H1 (cell line): ENCODE measurements at regions not wholly inside any gene's neighbourhood (a gene's known extent, or its start where the extent isn't known, plus 50 kb on each side); places are given as distances from the start of the nearest gene placed in this dataset.
A peak's percentile ranks its signal among the peaks of the same experiment; 100 is the strongest.

Source experiments
- CTCF ChIA-PET: fragments of 300-600 bp; sonication (Branson Sonifier 250); formaldehyde crosslinking; loops from one replicate; lab custom pipeline; 2021; ENCODE audit not compliant: partially characterized antibody; lab: Charles Lee
- POLR2A ChIA-PET: fragments of 300-600 bp; sonication (Branson Sonifier 250); formaldehyde crosslinking; loops from one replicate; lab custom pipeline; 2021; ENCODE audit warnings: inconsistent platforms; ENCODE audit not compliant: partially characterized antibody; lab: Charles Lee
- DNase-seq, 2 experiments: peaks; one replicate each; pipeline versions ENCODE4 v3.0.0 to v3.0.0-alpha.2; 2010 to 2022; ENCODE audit warnings: low spot score in 2 of 2, low read depth in 1 of 2, mixed read lengths in 1 of 2
- FAIRE-seq: peaks from 2 replicates; lab custom pipeline; 2011; peaks lifted over from hg19 to GRCh38; lab: Jason Lieb, UNC
- H2AFZ ChIP-seq: 2 replicates; pipeline ENCODE4 v1.8.1; 2012; ENCODE audit warnings: low read length, inconsistent platforms
- H2AK5ac ChIP-seq: 2 replicates; pipeline ENCODE4 v1.6.1; 2013; ENCODE audit warnings: low read depth, low read length
- H2BK120ac ChIP-seq: replicated peaks from 2 replicates; pipeline ENCODE3; 2013; ENCODE audit warnings: low read depth, low read length, inconsistent platforms
- H2BK12ac ChIP-seq: 2 replicates; pipeline ENCODE4 v1.6.1; 2013; ENCODE audit warnings: low read depth, low read length
- H2BK15ac ChIP-seq: 2 replicates; pipeline ENCODE4 v1.6.1; 2013; ENCODE audit warnings: low read length
- H2BK20ac ChIP-seq: 2 replicates; pipeline ENCODE4 v1.6.1; 2013; ENCODE audit warnings: low read length
- H2BK5ac ChIP-seq: 2 replicates; pipeline ENCODE4 v1.6.1; 2013; ENCODE audit warnings: low read depth, low read length
- H3K14ac ChIP-seq: 2 replicates; pipeline ENCODE4 v1.6.1; 2013; ENCODE audit warnings: inconsistent platforms; ENCODE audit not compliant: insufficient read length
- H3K18ac ChIP-seq: 2 replicates; pipeline ENCODE4 v1.6.1; 2013; ENCODE audit warnings: low read length; ENCODE audit errors: extremely low read depth
- H3K23ac ChIP-seq: 2 replicates; pipeline ENCODE4 v1.6.1; 2013; ENCODE audit warnings: inconsistent platforms; ENCODE audit not compliant: insufficient read length
- H3K23me2 ChIP-seq: 2 replicates; pipeline ENCODE4 v1.6.1; 2013; ENCODE audit warnings: low read depth, low read length
- H3K27ac ChIP-seq: 2 replicates; pipeline ENCODE4 v1.6.1; 2011; ENCODE audit warnings: low read depth, low read length, inconsistent platforms
- H3K27me3 ChIP-seq, 4 experiments: replicated peaks in 1 of 4; 1 replicate in 1 of 4; 2 replicates in 3 of 4; pipeline versions ENCODE4 v1.6.1 to v1.8.1; 2011 to 2013; ENCODE audit warnings: low read length in 3 of 4, mild to moderate bottlenecking in 3 of 4, inconsistent platforms in 2 of 4, mixed read lengths in 2 of 4, moderate library complexity in 1 of 4; ENCODE audit not compliant: control insufficient read depth in 3 of 4, insufficient read depth in 3 of 4; ENCODE audit errors: extremely low read depth in 1 of 4
- H3K36me3 ChIP-seq, 4 experiments: 2 replicates each; pipeline versions ENCODE4 v1.6.1 to v1.8.1; 2011 to 2013; ENCODE audit warnings: mild to moderate bottlenecking in 4 of 4, low read length in 3 of 4, moderate library complexity in 2 of 4, control low read depth in 1 of 4, inconsistent platforms in 1 of 4; ENCODE audit not compliant: insufficient read depth in 4 of 4, control insufficient read depth in 2 of 4
- H3K4ac ChIP-seq: replicated peaks from 2 replicates; pipeline ENCODE3; 2013; ENCODE audit warnings: low read length, low read depth, mixed read lengths, inconsistent platforms; ENCODE audit not compliant: insufficient read length
- H3K4me1 ChIP-seq, 4 experiments: replicated peaks in 1 of 4; 1 replicate in 1 of 4; 2 replicates in 3 of 4; pipeline versions ENCODE4 v1.6.1 to v1.8.1; 2011 to 2013; ENCODE audit warnings: low read length in 3 of 4, inconsistent platforms in 2 of 4, mixed read lengths in 1 of 4; ENCODE audit not compliant: insufficient read depth in 4 of 4, control insufficient read depth in 3 of 4
- H3K4me2 ChIP-seq, 2 experiments: 2 replicates each; pipeline versions ENCODE4 v1.6.1 to v1.8.1; 2011 to 2013; ENCODE audit warnings: low read depth in 2 of 2, low read length in 2 of 2, control low read depth in 1 of 2, inconsistent platforms in 1 of 2, mild to moderate bottlenecking in 1 of 2; ENCODE audit not compliant: insufficient read depth in 1 of 2
- H3K4me3 ChIP-seq, 4 experiments: fragments of 200-600, 300-600 bp in 1 of 4; sonication (generic), shearing (Covaris generic), sonication (Bioruptor Twin) in 1 of 4; 2 replicates each; pipeline versions ENCODE4 v1.5.1 to v1.8.1; 2011 to 2016; ENCODE audit warnings: low read length in 4 of 4, low read depth in 3 of 4, control low read depth in 2 of 4, inconsistent platforms in 2 of 4, mild to moderate bottlenecking in 2 of 4, mixed read lengths in 1 of 4, moderate library complexity in 1 of 4; ENCODE audit not compliant: insufficient read depth in 2 of 4; ENCODE audit errors: extremely low read depth in 1 of 4
- H3K56ac ChIP-seq: replicated peaks from 2 replicates; pipeline ENCODE3; 2013; ENCODE audit warnings: low read depth, mild to moderate bottlenecking, mixed read lengths, low read length, inconsistent platforms; ENCODE audit not compliant: insufficient read length
- H3K79me1 ChIP-seq: 2 replicates; pipeline ENCODE4 v1.6.1; 2013; ENCODE audit warnings: low read depth, low read length, control low read depth
- H3K79me2 ChIP-seq, 2 experiments: 2 replicates each; pipeline versions ENCODE4 v1.6.1 to v1.8.1; 2012 to 2013; ENCODE audit warnings: low read length in 2 of 2, mild to moderate bottlenecking in 2 of 2, inconsistent platforms in 1 of 2; ENCODE audit not compliant: insufficient read depth in 2 of 2, control insufficient read depth in 1 of 2
- H3K9ac ChIP-seq, 4 experiments: replicated peaks in 1 of 4; 1 replicate in 1 of 4; 2 replicates in 3 of 4; pipeline versions ENCODE4 v1.6.1 to v1.8.1; 2011 to 2013; ENCODE audit warnings: low read depth in 3 of 4, low read length in 3 of 4, control low read depth in 2 of 4, mild to moderate bottlenecking in 2 of 4, moderate library complexity in 2 of 4, inconsistent platforms in 1 of 4; ENCODE audit errors: extremely low read depth in 1 of 4
- H3K9me3 ChIP-seq, 2 experiments: 2 replicates each; pipeline versions ENCODE4 v1.6.1 to v1.8.1; 2012 to 2013; ENCODE audit warnings: mild to moderate bottlenecking in 2 of 2, moderate library complexity in 2 of 2, control low read depth in 1 of 2, inconsistent platforms in 1 of 2, low read depth in 1 of 2, low read length in 1 of 2, mixed read lengths in 1 of 2; ENCODE audit not compliant: insufficient read depth in 2 of 2
- H4K20me1 ChIP-seq, 2 experiments: replicated peaks in 1 of 2; 2 replicates each; pipeline versions ENCODE3 to v1.8.1; 2011 to 2013; ENCODE audit warnings: inconsistent platforms in 2 of 2, low read length in 2 of 2, mild to moderate bottlenecking in 1 of 2; ENCODE audit not compliant: insufficient read depth in 2 of 2, control insufficient read depth in 1 of 2
- H4K5ac ChIP-seq: 2 replicates; pipeline ENCODE4 v1.6.1; 2013; ENCODE audit warnings: low read length, low read depth, mixed read lengths, inconsistent platforms; ENCODE audit not compliant: insufficient read length
- H4K8ac ChIP-seq: 2 replicates; pipeline ENCODE4 v1.8.0; 2013; ENCODE audit warnings: mild to moderate bottlenecking, moderate library complexity, low read length, inconsistent platforms; ENCODE audit not compliant: insufficient read depth; ENCODE audit errors: extremely low read depth
- H4K91ac ChIP-seq: replicated peaks from 2 replicates; pipeline ENCODE3; 2013; ENCODE audit warnings: low read length, mixed read lengths, inconsistent platforms; ENCODE audit not compliant: insufficient read length
- ASH2L ChIP-seq: fragments of 200-600, 300-600 bp; sonication (generic); IDR thresholded peaks from one replicate; pipeline ENCODE4 v1.7.1; 2017; ENCODE audit warnings: low read length
- CHD2 ChIP-seq: IDR thresholded peaks from 2 replicates; pipeline ENCODE4 v1.6.1; 2012; ENCODE audit warnings: low read length, improper control_type of control experiment
- HDAC2 ChIP-seq, 2 experiments: fragments of 300-600 bp in 1 of 2; sonication (generic) in 1 of 2; IDR thresholded peaks; 2 replicates each; pipeline ENCODE4 v1.6.1; 2011 to 2012; ENCODE audit warnings: low read depth in 2 of 2, low read length in 2 of 2, mild to moderate bottlenecking in 2 of 2, moderate library complexity in 2 of 2, borderline replicate concordance in 1 of 2, inconsistent platforms in 1 of 2
- HDAC6 ChIP-seq: IDR thresholded peaks from one replicate; pipeline ENCODE4 v1.7.1; 2012; ENCODE audit warnings: low read depth, mild to moderate bottlenecking, inconsistent platforms, low read length, moderate library complexity
- JUN ChIP-seq: IDR thresholded peaks from 2 replicates; pipeline ENCODE4 v1.6.1; 2011; ENCODE audit warnings: low read depth, mild to moderate bottlenecking, improper control_type of control experiment, low read length
- NRF1 ChIP-seq: IDR thresholded peaks from 2 replicates; pipeline ENCODE4 v1.6.1; 2011; ENCODE audit warnings: mild to moderate bottlenecking, low read depth, low read length, improper control_type of control experiment
- PHF8 ChIP-seq: fragments of 200-600 bp; sonication (generic); conservative IDR thresholded peaks from 2 replicates; pipeline ENCODE4 v1.7.1; 2012; ENCODE audit warnings: low read depth, mild to moderate bottlenecking, inconsistent platforms, low read length, moderate library complexity
- POLR2A ChIP-seq, 2 experiments: IDR thresholded peaks; 1 replicate in 1 of 2; 2 replicates in 1 of 2; pipeline ENCODE4 v1.6.1; 2011; ENCODE audit warnings: low read depth in 2 of 2, low read length in 2 of 2, mild to moderate bottlenecking in 2 of 2; ENCODE audit errors: control extremely low read depth in 1 of 2
- POU5F1 ChIP-seq: IDR thresholded peaks from 2 replicates; pipeline ENCODE4 v1.6.1; 2011; ENCODE audit warnings: low read depth, mild to moderate bottlenecking, low read length, moderate library complexity
- RNF2 ChIP-seq: fragments of 200-900, 300-1000 bp; sonication (generic); IDR thresholded peaks from 2 replicates; pipeline ENCODE4 v1.7.1; 2016; ENCODE audit warnings: borderline replicate concordance, low read depth, mild to moderate bottlenecking, antibody characterized with exemption, low read length; ENCODE audit not compliant: poor library complexity, severe bottlenecking; ENCODE audit errors: missing control alignments
- SP1 ChIP-seq: IDR thresholded peaks from 2 replicates; pipeline ENCODE4 v1.6.1; 2011; ENCODE audit warnings: low read depth, low read length
- TCF12 ChIP-seq: IDR thresholded peaks from 2 replicates; pipeline ENCODE4 v1.6.1; 2011; ENCODE audit warnings: low read depth, mild to moderate bottlenecking, low read length
- WGBS, 2 experiments: shearing (Covaris generic) in 1 of 2; methylation state at CpG; one replicate each; pipeline versions ENCODE4 v1.1.6 to v1.1.7; 2013 to 2015; ENCODE audit warnings: low lambda C conversion rate in 2 of 2, mixed read lengths in 2 of 2, inconsistent platforms in 1 of 2, low coverage in 1 of 2, missing lambda C conversion rate in 1 of 2; ENCODE audit not compliant: insufficient replicate concordance in 2 of 2, insufficient coverage in 1 of 2, insufficient read length in 1 of 2; ENCODE audit errors: extremely low coverage in 1 of 2, missing lambda C conversion rate in 1 of 2; 5-methylcytosine and 5-hydroxymethylcytosine counted together
- TF ChIP-seq, protein P1 (sequence below): IDR thresholded peaks from 2 replicates; pipeline ENCODE4 v1.6.1; 2012; ENCODE audit warnings: inconsistent platforms

- no peaks in the 10 kb centered on the region for H4K20me1 ChIP-seq
- no peak overlapping the region for H3K56ac ChIP-seq
- DNase-seq (peak; percentile 41 to 51), FAIRE-seq (peak; percentile 99)
- H4K5ac ChIP-seq, result no peak overlapping the region
- H3K36me3 ChIP-seq, result no peaks in the 10 kb centered on the region
- H2BK5ac ChIP-seq, result peak overlapping the region; percentile 12; the same call in 1 of the 2 replicates
- CTCF ChIA-PET, result interaction anchor here (0.6 to 2.5 kb wide), 4 partner anchors 11 to 275 kb away, joined by 3 to 11 read pairs (median 4); no protein-coding TSS in a partner anchor
- no peaks in the 10 kb centered on the region for H3K9me3 ChIP-seq
- H4K91ac ChIP-seq, result no peak overlapping the region
- WGBS, 2 experiments, result 4% methylated on average over 10 of the region's 10 CpGs; no CpG with 5 or more reads in 1 of the 2 experiments
- 0 out of 2 replicates have a peak overlapping the region, but pooled peaks have one; percentile 7 for H2AFZ ChIP-seq
- H3K23ac ChIP-seq, result no peak overlapping the region
- peaks cover 0 to 12% (median 4%) of the 10 kb centered on the region in 4 experiments; a peak in 4 of 7 replicates for H3K4me1 ChIP-seq
- no peak overlapping the region for H2AK5ac ChIP-seq
- peak overlapping the region in 2 of 4 experiments; percentile 15 to 45; a peak in 2 of 7 replicates for H3K9ac ChIP-seq
- H2BK120ac ChIP-seq, result peak overlapping the region; percentile 14
- no peaks in the 10 kb centered on the region for H3K79me1 ChIP-seq
- POLR2A ChIA-PET, result interaction anchor here (0.7 to 2.5 kb wide), 5 partner anchors 13 to 138 kb away, joined by 3 to 8 read pairs (median 3); partner anchors contain the start of gene FREM2
- H3K79me2 ChIP-seq, result no peaks in the 10 kb centered on the region
- no peak overlapping the region for H3K4ac ChIP-seq
- no peak overlapping the region for H2BK12ac ChIP-seq
- no peak overlapping the region for H3K14ac ChIP-seq
- peak overlapping the region; percentile 93; the same call in 1 of the 2 replicates for H4K8ac ChIP-seq
- peak overlapping the region; percentile 8 to 52 (median 15); a peak in 5 of 8 replicates for H3K4me3 ChIP-seq
- peak overlapping the region; percentile 6; the same call in 1 of the 2 replicates for H3K18ac ChIP-seq
- no peak overlapping the region for H2BK20ac ChIP-seq
- peak overlapping the region; percentile 29 to 78 for H3K4me2 ChIP-seq
- H3K23me2 ChIP-seq, result no peaks in the 10 kb centered on the region
- H3K27ac ChIP-seq, result peak overlapping the region; percentile 86; the same call in 1 of the 2 replicates
- H2BK15ac ChIP-seq, result no peak overlapping the region
- no peaks in the 10 kb centered on the region for H3K27me3 ChIP-seq
- no peak for TF ChIP-seq HDAC6
- TF ChIP-seq NRF1, result no peak
- peak; percentile 81; the same call in 1 of the 2 replicates for TF ChIP-seq SP1
- TF ChIP-seq POU5F1, result peak; percentile 86; the same call in 1 of the 2 replicates
- peak; percentile 29 to 76 for TF ChIP-seq POLR2A (IDR thresholded peaks at IDR 0.05; ENCODE audit: control extremely low read depth in 1 of 2, low read depth in 2 of 2, low read length in 2 of 2)
- peak; percentile 91 for TF ChIP-seq ASH2L
- TF ChIP-seq JUN, result no peak
- TF ChIP-seq TCF12, result peak; percentile 96
- TF ChIP-seq PHF8, result no peak
- TF ChIP-seq, protein P1, sequence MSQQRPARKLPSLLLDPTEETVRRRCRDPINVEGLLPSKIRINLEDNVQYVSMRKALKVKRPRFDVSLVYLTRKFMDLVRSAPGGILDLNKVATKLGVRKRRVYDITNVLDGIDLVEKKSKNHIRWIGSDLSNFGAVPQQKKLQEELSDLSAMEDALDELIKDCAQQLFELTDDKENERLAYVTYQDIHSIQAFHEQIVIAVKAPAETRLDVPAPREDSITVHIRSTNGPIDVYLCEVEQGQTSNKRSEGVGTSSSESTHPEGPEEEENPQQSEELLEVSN, result peak; percentile 74
- TF ChIP-seq RNF2, result no peak
- TF ChIP-seq CHD2, result no peak
- 0 out of 4 replicates have a peak, but pooled peaks of 1 of the 2 experiments have one; percentile 33 for TF ChIP-seq HDAC2 (IDR thresholded peaks at IDR 0.05; ENCODE audit: borderline replicate concordance in 1 of 2, low read depth in 2 of 2, low read length in 2 of 2)
Observed at GRCh38 chr13:38624822-38625221, 62.1 kb upstream of the FREM2 start.
